Stomach (tissue), 8 donors: ENCODE measurements at regions not wholly inside any gene's neighbourhood (a gene's known extent, or its start where the extent isn't known, plus 50 kb on each side); places are given as distances from the start of the nearest gene placed in this dataset.

ENCODE experiments used
- DNase-seq, 2 donors: peaks; one replicate each; pipeline versions ENCODE4 v3.0.0 to v3.0.0-alpha.2; 2013 to 2019
- H3K27ac ChIP-seq, 5 donors: fragments of 200-600 bp in 4 of 5; sonication (generic) in 4 of 5; one replicate each; pipeline ENCODE4 v1.5.1; 2013 to 2019; ENCODE audit warnings: mild to moderate bottlenecking in 1 of 5, moderate library complexity in 1 of 5
- H3K27me3 ChIP-seq, 3 donors: fragments of 200-600 bp; sonication (generic); one replicate each; pipeline ENCODE4 v1.5.1; 2017 to 2019; ENCODE audit warnings: mixed run types in 1 of 3
- H3K36me3 ChIP-seq, 4 donors: fragments of 200-600 bp; sonication (generic); 1 replicate in 3 of 4; 2 replicates in 1 of 4; pipeline ENCODE4 v1.5.1; 2016 to 2019
- H3K4me1 ChIP-seq, 4 donors: fragments of 200-600 bp; sonication (generic); one replicate each; pipeline ENCODE4 v1.5.1; 2016 to 2019
- H3K4me3 ChIP-seq, 4 donors: fragments of 200-600 bp; sonication (generic) in 3 of 4; one replicate each; pipeline ENCODE4 v1.5.1; 2016 to 2019; ENCODE audit warnings: mild to moderate bottlenecking in 1 of 4
- H3K9me3 ChIP-seq, 4 donors: fragments of 200-600 bp; sonication (generic); one replicate each; pipeline ENCODE4 v1.5.1; 2016 to 2019
- CTCF ChIP-seq, 7 experiments: fragments of 450-650 bp in 4 of 7; fragments of 200-600 bp in 3 of 7; sonication (generic) in 3 of 7; IDR thresholded peaks; one replicate each; pipeline ENCODE4 v1.5.1; 2016 to 2019; ENCODE audit warnings: antibody characterized with exemption in 7 of 7, control low read depth in 2 of 7, mild to moderate bottlenecking in 1 of 7
- EP300 ChIP-seq: sonication (generic); formaldehyde crosslinking; IDR thresholded peaks from one replicate; pipeline ENCODE4 v1.6.1; 2017; ENCODE audit warnings: antibody characterized with exemption
- POLR2A ChIP-seq, 4 donors: fragments of 450-650 bp; IDR thresholded peaks; one replicate each; pipeline ENCODE4 v1.6.1; 2016; ENCODE audit warnings: antibody characterized with exemption in 4 of 4, control low read depth in 2 of 4, mild to moderate bottlenecking in 1 of 4, moderate library complexity in 1 of 4
- POLR2AphosphoS5 ChIP-seq, 3 donors: sonication (generic); formaldehyde crosslinking; IDR thresholded peaks; one replicate each; pipeline ENCODE4 v1.6.1; 2016; ENCODE audit warnings: antibody characterized with exemption in 3 of 3
- WGBS, 5 donors: extraction: QIAGEN DNeasy Blood & Tissue Kit in 3 of 5; methylation state at CpG; one replicate each; pipeline versions ENCODE4 v1.1.5 to v1.1.7; 2013 to 2018; 5-methylcytosine and 5-hydroxymethylcytosine counted together
- intact Hi-C: fragments of 100-400 bp; cut with DNase I; formaldehyde crosslinking; loops from one replicate; pipeline ENCODE4 v1.15.1; 2023; ENCODE audit warnings: low total_unique reads
- donor health status: healthy with polysubstance abuse.
- donor health status: Bipolar disorder and iron deficiency.
- donor health status: healthy.

- intact Hi-C loops = no loop called here
- peaks cover 0 to 10% (median 6%) of the 10 kb centered on the region in 4 donors for H3K9me3 ChIP-seq
- no peaks in the 10 kb centered on the region for H3K27me3 ChIP-seq
- DNase-seq = no peak
- no peak overlapping the region for H3K4me3 ChIP-seq
- 74 to 79% (median 77%) methylated on average over 5 of the region's 5 CpGs for WGBS, 5 donors
- TF ChIP-seq POLR2AphosphoS5 (IDR thresholded peaks at IDR 0.05) (no peak), CTCF (IDR thresholded peaks at IDR 0.05) (no peak), POLR2A (IDR thresholded peaks at IDR 0.05) (no peak), EP300 (no peak)
- H3K4me1 ChIP-seq = no peaks in the 10 kb centered on the region
- H3K36me3 ChIP-seq = peaks cover 0 to 5% (median 0%) of the 10 kb centered on the region in 4 donors
- no peak overlapping the region for H3K27ac ChIP-seq
Measured at GRCh38 chr11:70892889-70893288, 359.5 kb downstream of the SHANK2 start.

GRCh38 chr11:70894566-70895365 is 357.6 kb downstream of the SHANK2 start:
- no peak for DNase-seq
- H3K4me1 ChIP-seq = peaks cover 0 to 2% (median under 1%) of the 10 kb centered on the region in 4 donors
- WGBS, 5 donors = 86 to 90% (median 89%) methylated on average over 20 of the region's 20 CpGs
- no peaks in the 10 kb centered on the region for H3K36me3 ChIP-seq
- no peaks in the 10 kb centered on the region for H3K27me3 ChIP-seq
- H3K9me3 ChIP-seq = peaks cover 0 to 11% (median 6%) of the 10 kb centered on the region in 4 donors
- TF ChIP-seq POLR2A (IDR thresholded peaks at IDR 0.05) (no peak), EP300 (no peak), CTCF (IDR thresholded peaks at IDR 0.05) (no peak), POLR2AphosphoS5 (IDR thresholded peaks at IDR 0.05) (no peak)
- H3K4me3 ChIP-seq = no peak overlapping the region
- intact Hi-C loops = no loop called here
- H3K27ac ChIP-seq = no peak overlapping the region

- Histone ChIP-seq H3K27me3 (no peaks in the 10 kb centered on the region), H3K27ac (no peak overlapping the region), H3K36me3 (no peaks in the 10 kb centered on the region), H3K4me3 (no peak overlapping the region), H3K9me3 (peaks cover 0 to 11% (median 6%) of the 10 kb centered on the region in 4 donors), H3K4me1 (peaks cover 0 to 7% (median 3%) of the 10 kb centered on the region in 4 donors)
- WGBS, 5 donors = 91 to 97% (median 95%) methylated on average over 7 to 11 of the region's 11 CpGs
- TF ChIP-seq POLR2AphosphoS5 (IDR thresholded peaks at IDR 0.05) (no peak), POLR2A (IDR thresholded peaks at IDR 0.05) (no peak), EP300 (no peak), CTCF (IDR thresholded peaks at IDR 0.05) (no peak)
- no peak for DNase-seq
- intact Hi-C loops = no loop called here
Measured at GRCh38 chr11:70895366-70895670, 357.1 kb downstream of the SHANK2 start.

GRCh38 chr11:70897429-70897828 is 354.9 kb downstream of the SHANK2 start:
- intact Hi-C loops = no loop called here
- H3K9me3 ChIP-seq = peaks cover 0 to 11% (median 6%) of the 10 kb centered on the region in 4 donors
- H3K27ac ChIP-seq = no peak overlapping the region
- H3K27me3 ChIP-seq = no peaks in the 10 kb centered on the region
- TF ChIP-seq POLR2AphosphoS5 (IDR thresholded peaks at IDR 0.05) (no peak), POLR2A (IDR thresholded peaks at IDR 0.05) (no peak), CTCF (IDR thresholded peaks at IDR 0.05) (no peak), EP300 (no peak)
- H3K36me3 ChIP-seq = no peaks in the 10 kb centered on the region
- no peak overlapping the region for H3K4me3 ChIP-seq
- DNase-seq = no peak
- WGBS, 5 donors = 88 to 100% (median 97%) methylated on average over 1 of the region's 1 CpG
- peaks cover 0 to 18% (median 9%) of the 10 kb centered on the region in 4 donors for H3K4me1 ChIP-seq
